ENCODE measurements at regions not wholly inside any gene's neighbourhood (a gene's known extent, or its start where the extent isn't known, plus 50 kb on each side); places are given as distances from the start of the nearest gene placed in this dataset.

GRCh38 chrX:16368696-16369095 is 201.4 kb downstream of the MAGEB17 start:
- Histone ChIP-seq H3K36me3 (no peaks in the 10 kb centered on the region), H3K4me3 (no peak overlapping the region), H3K4me1 (no peaks in the 10 kb centered on the region), H3K27ac (no peak overlapping the region), H3K9me3 (no peaks in the 10 kb centered on the region), H3K27me3 (no peaks in the 10 kb centered on the region)
- no peak for DNase-seq
- TF ChIP-seq CTCF (IDR thresholded peaks at IDR 0.05) (no peak), POLR2A (IDR thresholded peaks at IDR 0.05) (no peak)

- Histone ChIP-seq H3K9me3 (no peaks in the 10 kb centered on the region), H3K4me3 (no peak overlapping the region), H3K36me3 (no peaks in the 10 kb centered on the region), H3K27ac (no peak overlapping the region), H3K4me1 (no peaks in the 10 kb centered on the region), H3K27me3 (no peaks in the 10 kb centered on the region)
- no peak for DNase-seq
- no peak for TF ChIP-seq CTCF (IDR thresholded peaks at IDR 0.05)
- TF ChIP-seq POLR2A (IDR thresholded peaks at IDR 0.05), result no peak
Measured at GRCh38 chrX:16376056-16376455, 208.8 kb downstream of the MAGEB17 start.

GRCh38 chrX:16386126-16386525 is 218.8 kb downstream of the MAGEB17 start:
- no peaks in the 10 kb centered on the region for H3K9me3 ChIP-seq
- no peak for DNase-seq
- H3K36me3 ChIP-seq, result no peaks in the 10 kb centered on the region
- H3K27ac ChIP-seq, result no peak overlapping the region
- TF ChIP-seq CTCF (IDR thresholded peaks at IDR 0.05) (no peak), POLR2A (IDR thresholded peaks at IDR 0.05) (no peak)
- H3K27me3 ChIP-seq, result no peaks in the 10 kb centered on the region
- H3K4me3 ChIP-seq, result no peak overlapping the region
- H3K4me1 ChIP-seq, result no peaks in the 10 kb centered on the region

- no peak overlapping the region for H3K27ac ChIP-seq
- TF ChIP-seq CTCF (IDR thresholded peaks at IDR 0.05) (no peak), POLR2A (IDR thresholded peaks at IDR 0.05) (no peak)
- no peaks in the 10 kb centered on the region for H3K9me3 ChIP-seq
- no peaks in the 10 kb centered on the region for H3K27me3 ChIP-seq
- H3K4me1 ChIP-seq, result no peaks in the 10 kb centered on the region
- no peak overlapping the region for H3K4me3 ChIP-seq
- no peak for DNase-seq
- H3K36me3 ChIP-seq, result no peaks in the 10 kb centered on the region
Measured at GRCh38 chrX:16392597-16392996, 225.3 kb downstream of the MAGEB17 start.

- TF ChIP-seq POLR2A (IDR thresholded peaks at IDR 0.05), result no peak
- TF ChIP-seq CTCF (IDR thresholded peaks at IDR 0.05), result no peak
- no peak overlapping the region for H3K27ac ChIP-seq
- no peak for DNase-seq
Measured at GRCh38 chrX:16394290-16394689, 227.0 kb downstream of the MAGEB17 start.

GRCh38 chrX:16403808-16404207 is 236.5 kb downstream of the MAGEB17 start:
- no peak for DNase-seq
- no peak overlapping the region for H3K27ac ChIP-seq
- H3K27me3 ChIP-seq, result no peaks in the 10 kb centered on the region
- H3K4me1 ChIP-seq, result no peaks in the 10 kb centered on the region
- no peaks in the 10 kb centered on the region for H3K9me3 ChIP-seq
- TF ChIP-seq POLR2A (IDR thresholded peaks at IDR 0.05), result no peak
- TF ChIP-seq CTCF (IDR thresholded peaks at IDR 0.05), result no peak
- no peaks in the 10 kb centered on the region for H3K36me3 ChIP-seq
- no peak overlapping the region for H3K4me3 ChIP-seq

More at GRCh38 chrX:16394290-16394689, 227.0 kb downstream of the MAGEB17 start:
- Histone ChIP-seq H3K4me1 (no peaks in the 10 kb centered on the region), H3K9me3 (no peaks in the 10 kb centered on the region), H3K27me3 (no peaks in the 10 kb centered on the region), H3K36me3 (no peaks in the 10 kb centered on the region), H3K4me3 (no peak overlapping the region)

Data from Peyer's patch (tissue), 4 donors.